Lower leg skin (tissue), 3 donors: ENCODE measurements at regions not wholly inside any gene's neighbourhood (a gene's known extent, or its start where the extent isn't known, plus 50 kb on each side); places are given as distances from the start of the nearest gene placed in this dataset.

ENCODE experiments used
- CTCF ChIP-seq, 3 donors: fragments of 450-650 bp; IDR thresholded peaks; one replicate each; pipeline ENCODE4 v1.5.1; 2016; ENCODE audit warnings: antibody characterized with exemption in 3 of 3, mild to moderate bottlenecking in 3 of 3, moderate library complexity in 2 of 3
- POLR2A ChIP-seq, 2 donors: fragments of 450-650 bp; IDR thresholded peaks; one replicate each; pipeline ENCODE4 v1.6.1; 2016 to 2017; ENCODE audit warnings: antibody characterized with exemption in 2 of 2, mild to moderate bottlenecking in 1 of 2, moderate library complexity in 1 of 2

GRCh38 chr5:156019130-156019529 is 307.8 kb upstream of the SGCD start:
- TF ChIP-seq CTCF (IDR thresholded peaks at IDR 0.05) (no peak), POLR2A (IDR thresholded peaks at IDR 0.05) (no peak)
